Endothelial cell of umbilical vein (primary cell): ENCODE measurements at regions not wholly inside any gene's neighbourhood (a gene's known extent, or its start where the extent isn't known, plus 50 kb on each side); places are given as distances from the start of the nearest gene placed in this dataset.

Source experiments
- BruUV-seq: library from RNA; stranded (reverse); fragments of 400-500 nt; replicated peaks from 2 replicates; lab custom pipeline; 2021; lab: Mats Ljungman, UMichigan
- CTCF ChIA-PET: fragments of 300-600, 350-600 bp; sonication (Branson Sonifier 250); formaldehyde crosslinking; loops from one replicate; lab custom pipeline; 2021; ENCODE audit warnings: antibody characterized with exemption, inconsistent platforms; lab: Charles Lee
- POLR2A ChIA-PET: fragments of 300-600, 350-600 bp; sonication (Branson Sonifier 250); formaldehyde crosslinking; loops from one replicate; lab custom pipeline; 2021; ENCODE audit warnings: antibody characterized with exemption, inconsistent platforms; lab: Charles Lee
- DNase-seq: peaks from one replicate; pipeline ENCODE4 v3.0.0-alpha.2; 2011; ENCODE audit warnings: low read depth, low spot score
- FAIRE-seq: peaks from 2 replicates; lab custom pipeline; 2011; peaks lifted over from hg19 to GRCh38; lab: Jason Lieb, UNC
- H2AFZ ChIP-seq: 2 replicates; pipeline ENCODE4 v1.6.0; 2012; ENCODE audit warnings: low read depth, low read length, control low read depth, inconsistent platforms
- H3K27ac ChIP-seq: 2 replicates; pipeline ENCODE4 v1.5.1; 2011; ENCODE audit warnings: low read depth, mild to moderate bottlenecking, control low read depth, low read length, moderate library complexity; ENCODE audit not compliant: insufficient read depth
- H3K27me3 ChIP-seq, 2 experiments: 2 replicates each; pipeline versions ENCODE4 v1.6.0 to v1.6.1; 2011; ENCODE audit warnings: low read length in 2 of 2, mixed read lengths in 1 of 2; ENCODE audit not compliant: control insufficient read depth in 2 of 2, insufficient read depth in 2 of 2
- H3K36me3 ChIP-seq, 2 experiments: 2 replicates in 1 of 2; 3 replicates in 1 of 2; pipeline ENCODE4 v1.5.1; 2011; ENCODE audit warnings: low read length in 2 of 2, mild to moderate bottlenecking in 1 of 2, moderate library complexity in 1 of 2; ENCODE audit not compliant: control insufficient read depth in 2 of 2, insufficient read depth in 2 of 2; ENCODE audit errors: extremely low read depth in 1 of 2
- H3K4me1 ChIP-seq: 3 replicates; pipeline ENCODE4 v1.5.1; 2011; ENCODE audit warnings: mild to moderate bottlenecking, low read length; ENCODE audit not compliant: control insufficient read depth, insufficient read depth; ENCODE audit errors: extremely low read depth
- H3K4me2 ChIP-seq: 2 replicates; pipeline ENCODE4 v1.6.1; 2011; ENCODE audit warnings: low read length, control low read depth, mixed read lengths; ENCODE audit not compliant: insufficient read depth
- H3K4me3 ChIP-seq, 3 experiments: fragments of 200-600 bp in 1 of 3; sonication (generic), shearing (Covaris generic) in 1 of 3; replicated peaks in 1 of 3; 2 replicates each; pipeline ENCODE4 v1.5.1; 2011 to 2016; ENCODE audit warnings: control low read depth in 3 of 3, low read length in 3 of 3, mild to moderate bottlenecking in 2 of 3, inconsistent platforms in 1 of 3, low read depth in 1 of 3, moderate library complexity in 1 of 3; ENCODE audit not compliant: insufficient read depth in 1 of 3
- H3K79me2 ChIP-seq: 2 replicates; pipeline ENCODE4 v1.6.0; 2012; ENCODE audit warnings: low read length, inconsistent platforms; ENCODE audit not compliant: control insufficient read depth, insufficient read depth
- H3K9ac ChIP-seq: replicated peaks from 2 replicates; pipeline ENCODE3; 2011; ENCODE audit warnings: low read length, control low read depth; ENCODE audit not compliant: insufficient read depth; ENCODE audit errors: extremely low read depth
- H3K9me1 ChIP-seq: replicated peaks from 3 replicates; pipeline ENCODE4 v1.6.0; 2011; ENCODE audit warnings: mild to moderate bottlenecking, low read length; ENCODE audit not compliant: control insufficient read depth, insufficient read depth; ENCODE audit errors: extremely low read depth
- H3K9me3 ChIP-seq: replicated peaks from 2 replicates; pipeline ENCODE4 v1.5.1; 2012; ENCODE audit warnings: low read length, inconsistent platforms; ENCODE audit not compliant: control insufficient read depth, insufficient read depth
- H4K20me1 ChIP-seq: replicated peaks from 2 replicates; pipeline ENCODE3; 2011; ENCODE audit warnings: mild to moderate bottlenecking, low read length; ENCODE audit not compliant: control insufficient read depth, insufficient read depth; ENCODE audit errors: extremely low read depth
- CTCF ChIP-seq, 2 donors: IDR thresholded peaks; 1 replicate in 1 of 2; 2 replicates in 1 of 2; pipeline ENCODE4 v1.5.1; 2011; ENCODE audit warnings: low read length in 2 of 2, mild to moderate bottlenecking in 2 of 2, moderate library complexity in 2 of 2, control low read depth in 1 of 2, inconsistent platforms in 1 of 2, low read depth in 1 of 2; ENCODE audit not compliant: insufficient read depth in 1 of 2; ENCODE audit errors: extremely low read depth in 1 of 2
- EZH2 ChIP-seq: IDR thresholded peaks from 2 replicates; pipeline ENCODE4 v1.6.1; 2012; ENCODE audit warnings: borderline replicate concordance, low read depth, mild to moderate bottlenecking, moderate library complexity, low read length, inconsistent platforms; ENCODE audit not compliant: severe bottlenecking
- FOS ChIP-seq: IDR thresholded peaks from 2 replicates; pipeline ENCODE4 v1.6.1; 2011; ENCODE audit warnings: mild to moderate bottlenecking, low read length, moderate library complexity, borderline replicate concordance; ENCODE audit not compliant: insufficient read depth
- GATA2 ChIP-seq: IDR thresholded peaks from 2 replicates; pipeline ENCODE4 v1.7.0; 2011; ENCODE audit warnings: low read depth, mild to moderate bottlenecking, moderate library complexity, mixed read lengths, low read length; ENCODE audit not compliant: insufficient read length, insufficient read depth
- JUN ChIP-seq: IDR thresholded peaks from 2 replicates; pipeline ENCODE4 v1.6.1; 2011; ENCODE audit warnings: borderline replicate concordance, low read depth; ENCODE audit not compliant: insufficient read length, insufficient read depth
- MAX ChIP-seq: IDR thresholded peaks from 2 replicates; pipeline ENCODE4 v1.6.1; 2011; ENCODE audit not compliant: insufficient read depth, insufficient read length
- MYC ChIP-seq: IDR thresholded peaks from one replicate; pipeline ENCODE4 v1.6.1; 2011; ENCODE audit warnings: mild to moderate bottlenecking, low read depth, low read length
- POLR2A ChIP-seq: IDR thresholded peaks from 2 replicates; pipeline ENCODE4 v1.6.1; 2012; ENCODE audit warnings: low read depth, mild to moderate bottlenecking, control low read depth, low read length
- POLR2AphosphoS5 ChIP-seq: IDR thresholded peaks from 2 replicates; pipeline ENCODE4 v1.6.1; 2012; ENCODE audit warnings: low read depth, mild to moderate bottlenecking, control low read depth, low read length, moderate library complexity; ENCODE audit not compliant: insufficient read depth
- dilution Hi-C: fragments of 300-500 bp; cut with MboI; formaldehyde crosslinking; loops from one replicate; pipeline ENCODE4 v1.15.0; 2019; ENCODE audit warnings: low sequenced_read_pairs; ENCODE audit not compliant: extremely low pct_ligation_motif_present
- intact Hi-C: fragments of 100-400 bp; cut with micrococcal nuclease; formaldehyde crosslinking; loops from one replicate; pipeline ENCODE4 v1.10.0; 2022

GRCh38 chr5:6827526-6828219 is 114.4 kb downstream of the TENT4A start:
- TF ChIP-seq FOS (no peak), POLR2A (no peak), MAX (no peak), EZH2 (no peak), CTCF (IDR thresholded peaks at IDR 0.05; ENCODE audit: extremely low read depth in 1 of 2, insufficient read depth in 1 of 2, low read depth in 1 of 2, low read length in 2 of 2) (no peak), GATA2 (no peak), MYC (no peak), POLR2AphosphoS5 (no peak), JUN (no peak)
- dilution Hi-C loops = no loop called here

More at GRCh38 chr5:6827526-6828219, 114.4 kb downstream of the TENT4A start:
- Histone ChIP-seq H3K27ac (no peak overlapping the region), H2AFZ (no peak overlapping the region), H3K79me2 (no peaks in the 10 kb centered on the region), H3K9ac (no peak overlapping the region), H3K27me3 (no peaks in the 10 kb centered on the region), H3K36me3 (no peaks in the 10 kb centered on the region), H4K20me1 (no peaks in the 10 kb centered on the region), H3K4me3 (no peak overlapping the region), H3K4me2 (no peak overlapping the region), H3K9me3 (no peaks in the 10 kb centered on the region), H3K9me1 (no peaks in the 10 kb centered on the region), H3K4me1 (no peaks in the 10 kb centered on the region)
- ChIA-PET POLR2A (no interaction called here), CTCF (no interaction called here)
- no peak for DNase-seq
- intact Hi-C loops = no loop called here
- no peak for FAIRE-seq
- BruUV-seq = no TSS peak
